ENCODE measurements at regions not wholly inside any gene's neighbourhood (a gene's known extent, or its start where the extent isn't known, plus 50 kb on each side); places are given as distances from the start of the nearest gene placed in this dataset.

- Histone ChIP-seq H3K4me3 (ENCODE audit: extremely low read depth in 1 of 4, insufficient read depth in 2 of 4, low read depth in 3 of 4, low read length in 4 of 4) (no peak overlapping the region), H4K20me1 (replicated peaks in 1 of 2; ENCODE audit: control insufficient read depth in 1 of 2, insufficient read depth in 2 of 2, low read length in 2 of 2) (no peaks in the 10 kb centered on the region), H2BK20ac (ENCODE audit: low read length) (no peak overlapping the region), H3K9ac (replicated peaks in 1 of 4; ENCODE audit: extremely low read depth in 1 of 4, low read depth in 3 of 4, low read length in 3 of 4) (no peak overlapping the region), H3K27me3 (replicated peaks in 1 of 4; ENCODE audit: control insufficient read depth in 3 of 4, extremely low read depth in 1 of 4, insufficient read depth in 3 of 4, low read length in 3 of 4) (no peaks in the 10 kb centered on the region), H3K79me1 (ENCODE audit: low read depth, low read length) (no peaks in the 10 kb centered on the region), H3K4me2 (ENCODE audit: insufficient read depth in 1 of 2, low read depth in 2 of 2, low read length in 2 of 2) (no peak overlapping the region), H3K56ac (replicated peaks; ENCODE audit: insufficient read length, low read depth, low read length) (no peak overlapping the region), H3K18ac (ENCODE audit: extremely low read depth, low read length) (no peak overlapping the region), H4K8ac (ENCODE audit: extremely low read depth, insufficient read depth, low read length) (no peak overlapping the region), H3K9me3 (ENCODE audit: insufficient read depth in 2 of 2, low read depth in 1 of 2, low read length in 1 of 2) (0 out of 4 replicates have a peak, but pooled peaks cover 0 to 2% of the 10 kb centered on the region in 2 experiments), H3K14ac (ENCODE audit: insufficient read length) (no peak overlapping the region), H3K23ac (ENCODE audit: insufficient read length) (no peak overlapping the region), H2BK5ac (ENCODE audit: low read depth, low read length) (no peak overlapping the region), H2BK120ac (replicated peaks; ENCODE audit: low read depth, low read length) (no peak overlapping the region), H3K23me2 (ENCODE audit: low read depth, low read length) (no peaks in the 10 kb centered on the region), H4K5ac (ENCODE audit: insufficient read length, low read depth, low read length) (no peak overlapping the region), H3K27ac (ENCODE audit: low read depth, low read length) (no peak overlapping the region), H2AFZ (ENCODE audit: low read length) (no peak overlapping the region), H4K91ac (replicated peaks; ENCODE audit: insufficient read length, low read length) (no peak overlapping the region), H2BK12ac (ENCODE audit: low read depth, low read length) (no peak overlapping the region), H3K36me3 (ENCODE audit: control insufficient read depth in 2 of 4, insufficient read depth in 4 of 4, low read length in 3 of 4) (no peaks in the 10 kb centered on the region), H2BK15ac (ENCODE audit: low read length) (no peak overlapping the region), H2AK5ac (ENCODE audit: low read depth, low read length) (no peak overlapping the region), H3K79me2 (ENCODE audit: control insufficient read depth in 1 of 2, insufficient read depth in 2 of 2, low read length in 2 of 2) (no peaks in the 10 kb centered on the region), H3K4ac (replicated peaks; ENCODE audit: insufficient read length, low read depth, low read length) (no peak overlapping the region), H3K4me1 (replicated peaks in 1 of 4; ENCODE audit: control insufficient read depth in 3 of 4, insufficient read depth in 4 of 4, low read length in 3 of 4) (no peaks in the 10 kb centered on the region; a peak in 1 of 7 replicates)
- no peak for FAIRE-seq
- POLR2A ChIA-PET (ENCODE audit: partially characterized antibody), result no interaction called here
- no peak for DNase-seq (ENCODE audit: low read depth in 1 of 2, low spot score in 2 of 2)
- CTCF ChIA-PET (ENCODE audit: partially characterized antibody), result no interaction called here
- TF ChIP-seq KDM4A (IDR thresholded peaks at IDR 0.05; ENCODE audit: low read depth, low read length, severe bottlenecking) (no peak), TCF12 (IDR thresholded peaks at IDR 0.05; ENCODE audit: low read depth, low read length) (no peak), SP4 (IDR thresholded peaks at IDR 0.05; ENCODE audit: low read length) (no peak), CBX8 (IDR thresholded peaks at IDR 0.05; ENCODE audit: borderline replicate concordance, low read depth, low read length) (no peak), E2F6 (IDR thresholded peaks at IDR 0.05) (no peak), CEBPB (IDR thresholded peaks at IDR 0.05; ENCODE audit: low read depth, low read length) (no peak), SIRT6 (IDR thresholded peaks at IDR 0.05; ENCODE audit: low read length) (no peak), GTF2F1 (IDR thresholded peaks at IDR 0.05; ENCODE audit: borderline replicate concordance, low read depth, low read length) (no peak)
Observed at GRCh38 chr20:6295867-6296256, 173.0 kb upstream of the FERMT1 start.
